ENCODE measurements at regions not wholly inside any gene's neighbourhood (a gene's known extent, or its start where the extent isn't known, plus 50 kb on each side); places are given as distances from the start of the nearest gene placed in this dataset.

DNA sequence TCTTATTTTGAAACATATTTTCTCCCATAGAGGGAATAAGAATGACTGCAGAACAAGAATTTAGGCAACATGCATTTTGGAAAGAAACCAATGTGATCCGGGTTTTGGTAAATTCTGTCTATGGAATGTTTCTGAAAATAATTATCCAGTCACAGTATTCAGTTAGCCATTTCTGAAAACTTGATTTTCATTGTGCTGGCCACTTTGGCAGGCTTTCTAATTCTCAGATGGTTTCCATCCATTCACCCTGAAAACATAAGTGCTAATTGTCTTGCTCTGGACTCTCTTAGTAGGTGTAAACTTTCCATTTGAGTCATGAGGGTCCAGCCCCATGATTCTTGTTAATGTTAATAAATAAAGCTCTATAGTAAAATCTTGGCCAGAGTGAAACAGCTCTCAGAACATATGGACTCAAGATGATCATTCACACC, 176.5 kb downstream of the RBM43 start:
- TF ChIP-seq CTCF (IDR thresholded peaks at IDR 0.05) (no peak), EP300 (IDR thresholded peaks at IDR 0.05) (no peak), POLR2AphosphoS5 (IDR thresholded peaks at IDR 0.05) (no peak)

All from esophagus muscularis mucosa (tissue), 4 donors.